Activated CD4-positive, alpha-beta T cell treated with anti-CD3 and anti-CD28 coated beads, Interleukin-2, Interleukin-6, amounts not matched to agents 100 ng/mL and 50 ng/mL, durations not matched to agents 16 hours and 8 hours (primary cell): ENCODE measurements at regions not wholly inside any gene's neighbourhood (a gene's known extent, or its start where the extent isn't known, plus 50 kb on each side); places are given as distances from the start of the nearest gene placed in this dataset.
"Not testable (repeated sequence)": the region's sequence is repeated elsewhere in the genome, so short reads cannot be mapped to it uniquely, and the experiment has no call there.

Experiments used
- DNase-seq: peaks from one replicate; pipeline ENCODE4 v3.0.0-alpha.2; 2020

GRCh38 chr4:111933703-111934102 is 211.6 kb upstream of the FAM241A start:
- no peak for DNase-seq

DNA sequence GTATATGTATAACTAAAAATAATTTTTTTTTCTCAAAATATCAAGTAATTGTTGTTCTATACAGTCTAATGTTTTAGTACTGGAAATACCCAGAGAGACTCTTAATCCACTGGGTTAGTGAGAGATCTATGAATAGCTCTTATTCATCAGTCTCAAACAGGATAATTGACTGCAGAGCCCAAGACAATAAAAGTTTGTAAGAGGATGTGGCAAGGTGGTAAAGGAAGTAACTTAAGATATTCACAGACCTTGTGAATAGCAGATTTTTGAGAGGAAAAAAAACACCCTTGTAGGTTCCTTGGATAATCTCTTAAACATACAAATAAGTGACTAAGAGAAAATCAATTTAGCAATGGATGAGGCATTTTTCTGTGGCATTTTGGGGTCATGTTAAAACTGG is 210.9 kb upstream of the FAM241A start:
- no peak for DNase-seq

- DNase-seq = peak; percentile 9
These were observed 207.9 kb upstream of the FAM241A start for GRCh38 chr4:111937368-111937767.

DNA sequence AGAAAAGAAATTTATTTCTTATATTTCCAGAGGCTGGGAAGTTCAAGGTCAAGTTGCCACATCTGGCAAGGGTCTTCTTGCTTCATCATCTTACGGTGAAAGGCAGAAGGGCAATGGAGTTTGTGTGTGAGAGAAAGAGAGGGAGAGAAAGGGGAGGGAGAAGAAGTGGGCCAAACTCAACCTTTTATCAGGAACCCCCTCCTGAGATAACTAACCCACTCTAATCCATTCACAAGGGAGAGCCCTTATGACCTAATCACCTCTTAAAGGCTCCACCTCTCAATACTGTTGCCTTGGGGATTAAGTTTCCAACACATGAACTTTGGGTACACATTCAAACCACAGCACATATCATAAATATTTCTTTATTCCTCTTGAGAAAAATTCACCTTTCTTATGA is 203.3 kb upstream of the FAM241A start:
- DNase-seq = no peak

- DNase-seq = peak; percentile 15
These were observed 201.5 kb upstream of the FAM241A start for GRCh38 chr4:111943796-111944203.

GRCh38 chr4:111945014-111945413 is 200.2 kb upstream of the FAM241A start:
- no peak for DNase-seq

DNA sequence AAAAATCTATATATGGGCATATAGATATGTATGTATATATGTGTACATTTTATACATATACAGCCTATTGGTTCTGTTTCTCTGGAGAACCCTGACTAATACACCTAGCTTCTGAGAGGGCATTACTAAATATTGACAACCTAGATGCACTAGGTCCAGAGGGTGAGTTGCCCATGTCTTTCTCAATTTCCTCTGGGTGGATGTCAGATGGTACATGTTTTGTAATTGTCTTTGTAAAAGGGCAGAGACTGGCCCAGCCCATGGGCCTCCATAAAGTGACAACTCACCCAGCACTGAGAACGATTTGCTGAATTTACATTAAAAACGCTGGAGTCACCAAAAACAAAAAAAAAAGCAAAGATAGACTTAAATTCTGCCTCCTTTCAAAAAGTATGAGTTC is 198.5 kb upstream of the FAM241A start:
- no peak for DNase-seq

- no peak for DNase-seq
These were observed 192.6 kb upstream of the FAM241A start for GRCh38 chr4:111952688-111953087.

DNA sequence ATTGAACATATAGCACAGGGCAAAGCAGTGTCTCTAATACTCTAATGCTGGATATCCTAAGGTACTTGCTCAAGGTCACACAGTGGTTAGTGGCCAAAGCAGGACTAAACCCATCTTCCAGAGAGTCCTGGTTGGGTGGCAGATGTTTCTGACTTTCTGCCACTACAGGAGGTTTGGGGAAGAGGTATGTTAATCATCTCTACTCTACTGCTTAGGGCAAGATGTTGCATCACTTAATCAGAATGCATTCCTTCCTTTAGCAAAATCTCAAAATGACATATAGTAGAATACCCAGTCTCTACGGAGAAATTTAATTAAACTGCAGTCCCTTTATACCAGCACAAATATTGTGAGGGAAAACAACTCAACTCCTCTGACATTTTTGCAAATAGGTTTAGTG is 190.7 kb upstream of the FAM241A start:
- DNase-seq = no peak

GRCh38 chr4:111955001-111955400 is 190.3 kb upstream of the FAM241A start:
- DNase-seq = no peak

- no peak for DNase-seq
These were observed 188.1 kb upstream of the FAM241A start for GRCh38 chr4:111957116-111957515.

GRCh38 chr4:111957997-111958396 is 187.3 kb upstream of the FAM241A start:
- DNase-seq = no peak

DNA sequence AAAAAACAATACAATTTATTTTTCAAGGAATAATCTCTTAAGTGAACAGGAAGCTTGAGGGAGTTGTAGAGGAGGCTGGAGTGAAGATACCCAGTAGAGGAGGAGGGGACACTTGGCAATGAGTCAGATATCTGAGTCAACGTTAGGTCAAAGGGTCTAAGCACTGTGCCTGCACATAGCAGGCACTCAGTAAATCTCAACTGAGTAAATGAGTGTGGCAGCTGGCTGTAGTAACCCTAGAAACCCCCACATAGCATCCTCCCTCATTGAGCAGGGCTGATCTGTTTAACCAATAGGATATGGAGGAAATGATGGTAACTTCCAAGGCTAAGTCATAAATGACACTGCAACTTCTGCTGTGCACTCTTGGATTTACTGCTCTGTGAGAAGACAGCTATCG is 186.0 kb upstream of the FAM241A start:
- peak; percentile 7 for DNase-seq

DNA sequence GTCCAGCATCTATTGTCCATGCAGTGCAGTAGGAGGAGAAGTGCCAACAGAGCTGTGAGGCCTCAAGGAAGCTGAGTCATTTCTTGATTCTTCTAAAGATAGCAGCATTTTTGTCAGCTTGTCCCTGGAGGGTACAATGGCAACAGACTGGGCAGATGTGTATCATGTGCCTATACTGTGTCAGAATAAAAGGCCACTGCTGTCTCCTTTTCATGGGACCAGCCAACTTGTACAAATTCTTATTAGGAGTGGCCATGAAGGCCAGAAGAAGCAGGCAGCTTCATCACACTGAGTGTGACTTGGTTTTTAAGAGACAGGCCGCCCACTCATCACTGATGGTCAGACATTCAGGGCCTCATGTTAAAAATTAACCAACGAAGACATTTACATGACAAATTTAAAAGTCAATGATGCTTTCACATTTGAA is 185.0 kb upstream of the FAM241A start:
- DNase-seq = peak; percentile 11

DNA sequence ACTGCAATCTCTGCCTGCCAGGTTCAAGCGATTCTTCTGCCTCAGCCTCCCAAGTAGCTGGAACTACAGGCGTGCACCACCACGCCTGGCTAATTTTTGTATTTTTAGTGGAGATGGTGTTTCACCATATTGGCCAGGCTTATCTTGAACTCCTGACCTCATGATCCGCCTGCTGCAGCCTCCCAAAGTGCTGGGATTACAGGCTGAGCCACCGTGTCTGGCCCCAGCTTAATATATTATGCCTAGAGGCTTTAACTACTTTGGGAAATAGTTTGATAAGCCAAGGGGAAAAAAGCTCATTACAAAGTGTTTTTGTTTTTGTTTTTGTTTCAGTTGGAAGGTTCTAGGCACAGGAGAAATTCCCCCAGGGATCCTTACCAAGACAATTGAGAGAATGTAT is 184.2 kb upstream of the FAM241A start:
- DNase-seq = not testable (repeated sequence)

GRCh38 chr4:111961809-111962208 is 183.4 kb upstream of the FAM241A start:
- no peak for DNase-seq

DNA sequence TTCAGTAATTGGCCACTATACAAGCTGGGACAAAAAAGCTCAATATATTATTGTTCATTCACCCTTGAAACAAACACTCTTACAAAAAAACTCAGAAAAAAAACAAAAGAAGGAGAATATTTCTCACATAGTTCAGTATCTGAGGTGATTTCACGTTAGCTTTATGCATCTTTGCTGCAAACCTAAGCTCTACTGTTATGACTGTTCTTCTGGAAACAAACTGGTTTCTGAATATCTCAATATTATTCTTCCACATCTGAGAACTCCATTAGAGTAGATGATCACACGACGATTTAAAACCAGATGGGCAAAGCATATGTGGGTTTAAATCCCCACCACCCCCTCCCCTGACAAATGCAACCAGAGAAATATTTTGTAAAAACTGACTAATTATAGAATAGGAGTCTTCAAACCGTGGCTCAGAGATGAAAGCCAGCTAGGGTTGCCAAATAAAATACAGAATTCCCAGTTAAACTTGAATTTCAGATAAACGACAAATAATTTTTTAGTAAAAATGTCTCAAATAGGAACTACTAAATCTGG is 182.0 kb upstream of the FAM241A start:
- no peak for DNase-seq

- DNase-seq = no peak
These were observed 167.8 kb upstream of the FAM241A start for GRCh38 chr4:111977419-111977965.

DNA sequence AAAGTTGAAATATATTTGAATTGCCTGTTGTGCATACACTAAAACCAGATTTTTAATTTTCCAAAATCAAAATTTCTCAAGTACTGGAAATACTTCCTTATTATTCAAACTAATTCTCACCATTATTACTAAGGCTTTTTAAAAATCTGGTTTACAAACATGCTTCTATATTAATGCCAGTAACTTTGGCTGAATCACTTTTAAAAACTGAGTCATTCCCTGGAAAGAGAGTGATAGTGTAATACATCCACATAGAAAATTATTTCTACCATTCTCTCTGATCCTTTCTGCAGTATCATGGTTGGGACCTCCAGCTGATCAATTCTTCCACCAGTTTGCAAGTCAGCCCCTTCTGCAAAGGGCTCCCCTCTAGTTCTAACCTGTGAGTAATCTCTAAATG is 165.3 kb upstream of the FAM241A start:
- DNase-seq = no peak

DNA sequence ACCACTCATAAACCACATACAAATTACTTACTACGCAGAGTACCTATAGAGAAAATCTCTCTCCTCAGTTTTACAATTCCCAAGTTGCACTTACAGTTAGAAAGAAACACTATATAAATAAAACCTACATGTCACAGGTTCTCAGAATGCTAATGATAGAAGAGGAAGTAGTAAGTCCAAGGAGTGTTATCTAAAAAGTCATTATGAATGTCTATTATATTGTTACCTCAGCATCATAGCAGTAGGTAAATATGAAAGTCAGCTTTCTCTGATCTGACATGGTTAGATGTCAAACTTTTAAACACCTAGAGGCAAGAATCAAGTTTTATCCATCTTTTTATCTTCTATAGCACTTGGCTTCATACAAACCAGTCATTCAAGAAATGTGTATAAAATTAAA is 163.2 kb upstream of the FAM241A start:
- DNase-seq = no peak

GRCh38 chr4:111984169-111984819 is 161.0 kb upstream of the FAM241A start:
- DNase-seq = no peak

DNA sequence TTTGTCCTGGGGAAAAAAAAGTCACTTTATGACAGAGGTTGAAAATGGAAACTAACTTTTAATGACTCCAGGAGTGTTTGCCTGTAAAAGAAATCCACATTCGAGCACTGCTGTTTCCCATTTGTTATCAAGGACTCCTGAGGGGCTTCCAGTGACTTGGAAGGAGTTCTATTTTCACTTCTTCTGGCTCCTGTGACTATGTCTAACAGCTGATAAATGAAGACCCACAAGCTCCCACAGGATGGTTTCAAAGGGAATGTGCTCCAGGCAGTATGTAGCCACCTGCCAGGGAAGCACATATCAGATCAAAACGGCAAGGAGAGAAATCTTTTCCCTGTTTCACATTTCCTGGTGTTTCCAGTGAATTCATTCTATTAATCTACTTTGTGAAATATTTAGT is 159.8 kb upstream of the FAM241A start:
- DNase-seq = no peak

- no peak for DNase-seq
These were observed 159.2 kb upstream of the FAM241A start for GRCh38 chr4:111986095-111986494.

- DNase-seq = no peak
These were observed 156.7 kb upstream of the FAM241A start for GRCh38 chr4:111988514-111988913.

DNA sequence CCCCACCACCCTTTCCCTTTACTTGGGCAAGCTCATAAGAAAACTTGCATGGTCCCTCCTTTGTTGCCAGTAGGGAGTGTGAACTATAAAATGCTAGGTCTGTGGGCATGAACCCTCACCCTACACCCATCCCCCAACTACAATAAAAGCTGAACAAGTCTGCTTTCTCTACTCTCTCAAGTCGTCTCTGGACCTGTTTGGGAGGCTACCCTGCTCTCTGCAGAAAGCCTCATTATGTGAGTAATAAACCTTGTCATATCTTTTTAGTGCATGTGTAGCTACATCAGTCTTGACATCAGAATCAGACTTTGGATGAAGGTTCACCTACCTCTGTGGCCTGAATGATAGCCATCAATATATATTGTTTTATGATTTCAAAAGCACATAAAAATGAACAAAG is 155.4 kb upstream of the FAM241A start:
- DNase-seq = no peak
